ENCODE measurements at regions not wholly inside any gene's neighbourhood (a gene's known extent, or its start where the extent isn't known, plus 50 kb on each side); places are given as distances from the start of the nearest gene placed in this dataset.

- no peak for TF ChIP-seq CTCF (IDR thresholded peaks at IDR 0.05; ENCODE audit: low read depth, low read length)
- no peak for DNase-seq (ENCODE audit: extremely low read depth, low read depth)
These were observed 59.9 kb upstream of the C11orf87 start for GRCh38 chr11:109362059-109362458.

- DNase-seq (ENCODE audit: extremely low read depth, low read depth) = no peak
- TF ChIP-seq CTCF (IDR thresholded peaks at IDR 0.05; ENCODE audit: low read depth, low read length) = no peak
These were observed 58.3 kb upstream of the C11orf87 start for GRCh38 chr11:109363682-109364081.

- no peak for DNase-seq (ENCODE audit: extremely low read depth, low read depth)
- no peak for TF ChIP-seq CTCF (IDR thresholded peaks at IDR 0.05; ENCODE audit: low read depth, low read length)
These were observed 57.1 kb upstream of the C11orf87 start for GRCh38 chr11:109364851-109365250.

GRCh38 chr11:109371444-109372176 is 50.4 kb upstream of the C11orf87 start:
- DNase-seq (ENCODE audit: extremely low read depth, low read depth) = no peak

More at GRCh38 chr11:109371444-109372176, 50.4 kb upstream of the C11orf87 start:
- TF ChIP-seq CTCF (IDR thresholded peaks at IDR 0.05; ENCODE audit: low read depth, low read length) = no peak
